ENCODE measurements at regions not wholly inside any gene's neighbourhood (a gene's known extent, or its start where the extent isn't known, plus 50 kb on each side); places are given as distances from the start of the nearest gene placed in this dataset.

DNA sequence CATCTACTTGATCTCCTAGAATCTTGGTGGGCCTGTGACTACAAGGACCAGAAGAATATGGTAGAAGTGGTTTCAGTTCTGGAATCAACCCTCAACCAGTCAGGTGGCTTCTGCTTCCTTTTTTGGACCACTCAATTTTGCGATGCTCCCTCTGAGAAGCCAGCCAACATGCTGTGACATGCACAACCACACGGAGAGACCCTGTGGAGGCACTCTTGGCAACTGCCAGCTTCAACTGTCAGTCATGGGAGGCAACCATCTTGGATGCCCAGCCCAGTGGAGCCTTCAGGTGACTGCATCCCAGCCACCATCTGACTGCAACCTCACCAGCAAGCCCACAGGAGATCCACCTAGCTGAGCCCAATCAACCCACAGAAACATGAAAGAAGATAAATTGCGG lies 137.3 kb downstream of the FAM114A2 start:
- TF ChIP-seq POLR2A (IDR thresholded peaks at IDR 0.05; ENCODE audit: low read depth) (no peak), EP300 (IDR thresholded peaks at IDR 0.05) (no peak), POLR2AphosphoS5 (IDR thresholded peaks at IDR 0.05) (no peak)
- TF ChIP-seq, protein P1, sequence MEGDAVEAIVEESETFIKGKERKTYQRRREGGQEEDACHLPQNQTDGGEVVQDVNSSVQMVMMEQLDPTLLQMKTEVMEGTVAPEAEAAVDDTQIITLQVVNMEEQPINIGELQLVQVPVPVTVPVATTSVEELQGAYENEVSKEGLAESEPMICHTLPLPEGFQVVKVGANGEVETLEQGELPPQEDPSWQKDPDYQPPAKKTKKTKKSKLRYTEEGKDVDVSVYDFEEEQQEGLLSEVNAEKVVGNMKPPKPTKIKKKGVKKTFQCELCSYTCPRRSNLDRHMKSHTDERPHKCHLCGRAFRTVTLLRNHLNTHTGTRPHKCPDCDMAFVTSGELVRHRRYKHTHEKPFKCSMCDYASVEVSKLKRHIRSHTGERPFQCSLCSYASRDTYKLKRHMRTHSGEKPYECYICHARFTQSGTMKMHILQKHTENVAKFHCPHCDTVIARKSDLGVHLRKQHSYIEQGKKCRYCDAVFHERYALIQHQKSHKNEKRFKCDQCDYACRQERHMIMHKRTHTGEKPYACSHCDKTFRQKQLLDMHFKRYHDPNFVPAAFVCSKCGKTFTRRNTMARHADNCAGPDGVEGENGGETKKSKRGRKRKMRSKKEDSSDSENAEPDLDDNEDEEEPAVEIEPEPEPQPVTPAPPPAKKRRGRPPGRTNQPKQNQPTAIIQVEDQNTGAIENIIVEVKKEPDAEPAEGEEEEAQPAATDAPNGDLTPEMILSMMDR (IDR thresholded peaks at IDR 0.05): no peak
